NT2/D1 (cell line): ENCODE measurements at regions not wholly inside any gene's neighbourhood (a gene's known extent, or its start where the extent isn't known, plus 50 kb on each side); places are given as distances from the start of the nearest gene placed in this dataset.

ENCODE experiments used
- SUZ12 ChIP-seq: IDR thresholded peaks from 2 replicates; pipeline ENCODE4 v1.6.1; 2011; ENCODE audit not compliant: insufficient read length, insufficient read depth; ENCODE audit errors: extremely low read depth
- YY1 ChIP-seq: IDR thresholded peaks from 2 replicates; pipeline ENCODE4 v1.6.1; 2011; ENCODE audit not compliant: insufficient read length, insufficient read depth

- no peak for TF ChIP-seq YY1
- no peak for TF ChIP-seq SUZ12
Observed at GRCh38 chr3:20564966-20565365, 379.0 kb upstream of the SGO1 start.
